ENCODE measurements at regions not wholly inside any gene's neighbourhood (a gene's known extent, or its start where the extent isn't known, plus 50 kb on each side); places are given as distances from the start of the nearest gene placed in this dataset.
"Not testable (repeated sequence)": the region's sequence is repeated elsewhere in the genome, so short reads cannot be mapped to it uniquely, and the experiment has no call there.

DNA sequence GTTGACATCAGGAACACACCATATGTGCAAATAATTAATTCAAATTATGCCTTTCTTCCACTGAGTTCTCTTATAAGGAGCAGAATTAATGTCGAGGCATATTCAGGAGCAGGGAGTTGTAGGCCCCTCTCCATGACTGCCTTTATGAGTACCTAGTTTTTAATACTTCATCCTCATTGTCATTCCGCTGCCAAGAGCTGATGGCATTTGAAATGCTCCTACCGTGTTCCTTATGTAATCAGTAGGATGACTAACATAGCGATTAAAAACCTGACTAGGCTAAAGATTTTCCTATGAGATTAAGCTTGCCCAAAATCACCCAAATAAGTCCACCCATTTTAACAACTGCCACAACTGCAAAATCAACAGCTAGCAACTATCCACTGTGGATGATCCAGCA, 220.6 kb downstream of the DHX15 start:
- Mint-ChIP-seq H3K4me1 (no peaks in the 10 kb centered on the region), H3K4me3 (no peak overlapping the region), H3K36me3 (ENCODE audit: low read depth) (no peaks in the 10 kb centered on the region), H3K27ac (ENCODE audit: unreplicated experiment) (no peak overlapping the region), H3K9me3 (no peaks in the 10 kb centered on the region), H3K27me3 (ENCODE audit: low read depth) (no peaks in the 10 kb centered on the region)
- DNase-seq (ENCODE audit: low read depth, low spot score): no peak
- no peak for TF ChIP-seq CTCF (conservative IDR thresholded peaks at IDR 0.05)

GRCh38 chr4:24352112-24352511, 232.2 kb downstream of the DHX15 start:
- Mint-ChIP-seq H3K4me1 (no peaks in the 10 kb centered on the region), H3K4me3 (no peak overlapping the region), H3K27ac (ENCODE audit: unreplicated experiment) (peak overlapping the region; percentile 79), H3K36me3 (ENCODE audit: low read depth) (no peaks in the 10 kb centered on the region), H3K9me3 (no peaks in the 10 kb centered on the region), H3K27me3 (ENCODE audit: low read depth) (no peaks in the 10 kb centered on the region)
- TF ChIP-seq CTCF (conservative IDR thresholded peaks at IDR 0.05): no peak
- DNase-seq (ENCODE audit: low read depth, low spot score): no peak

- not testable (repeated sequence) for H3K27me3 Mint-ChIP-seq (ENCODE audit: low read depth); H3K4me3 Mint-ChIP-seq
These were observed 235.0 kb downstream of the DHX15 start for GRCh38 chr4:24349168-24349996.

GRCh38 chr4:24339260-24339659, 245.1 kb downstream of the DHX15 start:
- DNase-seq (ENCODE audit: low read depth, low spot score): no peak
- no peaks in the 10 kb centered on the region for H3K36me3 Mint-ChIP-seq (ENCODE audit: low read depth)
- peaks cover 5% of the 10 kb centered on the region for H3K9me3 Mint-ChIP-seq
- no peak overlapping the region for H3K4me3 Mint-ChIP-seq
- H3K4me1 Mint-ChIP-seq: peaks cover 4% of the 10 kb centered on the region
- no peak for TF ChIP-seq CTCF (conservative IDR thresholded peaks at IDR 0.05)
- no peaks in the 10 kb centered on the region for H3K27me3 Mint-ChIP-seq (ENCODE audit: low read depth)
- H3K27ac Mint-ChIP-seq (ENCODE audit: unreplicated experiment): no peak overlapping the region

More at GRCh38 chr4:24349168-24349996, 235.0 kb downstream of the DHX15 start:
- H3K27ac Mint-ChIP-seq (ENCODE audit: unreplicated experiment); H3K4me1 Mint-ChIP-seq; H3K9me3 Mint-ChIP-seq; H3K36me3 Mint-ChIP-seq (ENCODE audit: low read depth); DNase-seq (ENCODE audit: low read depth, low spot score): not testable (repeated sequence)
- TF ChIP-seq CTCF (conservative IDR thresholded peaks at IDR 0.05): peak; percentile 24

- H3K9me3 Mint-ChIP-seq: peaks cover 5% of the 10 kb centered on the region
- no peak for TF ChIP-seq CTCF (conservative IDR thresholded peaks at IDR 0.05)
- peaks cover 4% of the 10 kb centered on the region for H3K4me1 Mint-ChIP-seq
- no peaks in the 10 kb centered on the region for H3K27me3 Mint-ChIP-seq (ENCODE audit: low read depth)
- H3K27ac Mint-ChIP-seq (ENCODE audit: unreplicated experiment): no peak overlapping the region
- DNase-seq (ENCODE audit: low read depth, low spot score): no peak
- H3K36me3 Mint-ChIP-seq (ENCODE audit: low read depth): no peaks in the 10 kb centered on the region
- no peak overlapping the region for H3K4me3 Mint-ChIP-seq
These were observed 246.7 kb downstream of the DHX15 start for GRCh38 chr4:24337451-24338190.
